ENCODE measurements at regions not wholly inside any gene's neighbourhood (a gene's known extent, or its start where the extent isn't known, plus 50 kb on each side); places are given as distances from the start of the nearest gene placed in this dataset.

DNA sequence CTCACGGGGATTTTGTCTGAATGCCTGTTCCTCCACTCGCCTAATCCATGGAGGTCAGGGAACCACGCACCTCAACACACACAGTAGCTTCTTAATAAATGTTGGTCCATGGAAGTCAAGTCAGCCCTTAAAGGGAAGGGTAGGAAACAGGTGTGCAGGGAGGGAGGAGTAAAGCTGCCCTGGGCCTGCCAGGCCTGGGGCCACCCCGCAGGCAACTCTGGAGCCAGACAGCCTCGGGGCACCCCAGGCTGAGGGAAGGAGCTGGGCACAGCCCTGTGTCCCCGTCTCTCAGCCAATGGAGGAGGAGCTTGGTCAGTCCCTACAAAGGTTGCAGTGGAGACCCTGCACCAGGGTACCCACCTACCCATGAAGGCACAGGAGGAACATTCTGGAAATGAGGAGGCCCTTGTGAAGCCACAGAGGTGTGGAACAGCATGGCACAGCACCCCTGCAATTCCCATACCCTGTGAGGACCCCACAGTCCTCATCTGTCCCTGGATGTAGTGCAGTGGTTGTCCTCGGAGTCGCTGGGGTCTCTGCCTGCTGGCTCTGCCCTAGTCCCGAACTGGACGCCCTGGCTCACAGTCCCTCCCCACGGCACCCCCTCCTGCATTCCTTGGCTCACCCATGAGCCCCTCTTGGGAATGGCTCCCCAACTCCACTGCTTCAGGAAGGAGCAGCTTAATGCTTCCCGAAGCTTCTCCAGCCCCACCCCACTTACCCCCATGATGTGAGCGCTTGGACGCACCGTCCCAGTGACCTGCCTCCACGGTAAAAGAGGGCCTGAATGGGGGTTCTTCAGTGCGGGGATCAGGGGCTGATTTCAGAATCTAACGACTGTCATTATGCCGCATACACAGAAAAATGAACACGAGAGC lies 79.2 kb upstream of the INSIG1 start:
- no peaks in the 10 kb centered on the region for H3K9me3 Mint-ChIP-seq (ENCODE audit: unreplicated experiment)
- peaks cover 11% of the 10 kb centered on the region for H3K27me3 Mint-ChIP-seq (ENCODE audit: insufficient read depth, unreplicated experiment)
- H3K36me3 Mint-ChIP-seq (ENCODE audit: insufficient read depth, unreplicated experiment) = no peaks in the 10 kb centered on the region
- TF ChIP-seq, protein P1, sequence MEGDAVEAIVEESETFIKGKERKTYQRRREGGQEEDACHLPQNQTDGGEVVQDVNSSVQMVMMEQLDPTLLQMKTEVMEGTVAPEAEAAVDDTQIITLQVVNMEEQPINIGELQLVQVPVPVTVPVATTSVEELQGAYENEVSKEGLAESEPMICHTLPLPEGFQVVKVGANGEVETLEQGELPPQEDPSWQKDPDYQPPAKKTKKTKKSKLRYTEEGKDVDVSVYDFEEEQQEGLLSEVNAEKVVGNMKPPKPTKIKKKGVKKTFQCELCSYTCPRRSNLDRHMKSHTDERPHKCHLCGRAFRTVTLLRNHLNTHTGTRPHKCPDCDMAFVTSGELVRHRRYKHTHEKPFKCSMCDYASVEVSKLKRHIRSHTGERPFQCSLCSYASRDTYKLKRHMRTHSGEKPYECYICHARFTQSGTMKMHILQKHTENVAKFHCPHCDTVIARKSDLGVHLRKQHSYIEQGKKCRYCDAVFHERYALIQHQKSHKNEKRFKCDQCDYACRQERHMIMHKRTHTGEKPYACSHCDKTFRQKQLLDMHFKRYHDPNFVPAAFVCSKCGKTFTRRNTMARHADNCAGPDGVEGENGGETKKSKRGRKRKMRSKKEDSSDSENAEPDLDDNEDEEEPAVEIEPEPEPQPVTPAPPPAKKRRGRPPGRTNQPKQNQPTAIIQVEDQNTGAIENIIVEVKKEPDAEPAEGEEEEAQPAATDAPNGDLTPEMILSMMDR (IDR thresholded peaks at IDR 0.05; ENCODE audit: unreplicated experiment) = no peak
- H3K27ac Mint-ChIP-seq (ENCODE audit: low read depth, unreplicated experiment) = no peak overlapping the region
- intact Hi-C loops (cut with micrococcal nuclease) = no loop called here
- H3K4me3 Mint-ChIP-seq (ENCODE audit: unreplicated experiment) = no peak overlapping the region
- ChIA-PET CTCF (interaction anchor here (1.0 kb wide), 1 partner anchor 11 kb away, joined by 4 read pairs; no protein-coding TSS in a partner anchor), POLR2A (interaction anchor here (0.5 to 4.2 kb wide), 3 partner anchors 11 to 1918 kb away, joined by 3 to 12 read pairs (median 3); no protein-coding TSS in a partner anchor)
- peaks cover 5% of the 10 kb centered on the region for H3K4me1 Mint-ChIP-seq (ENCODE audit: insufficient read depth, unreplicated experiment)
- BruUV-seq (replicated peaks) = no TSS peak
- DNase-seq (ENCODE audit: unreplicated experiment) = no peak

DNA sequence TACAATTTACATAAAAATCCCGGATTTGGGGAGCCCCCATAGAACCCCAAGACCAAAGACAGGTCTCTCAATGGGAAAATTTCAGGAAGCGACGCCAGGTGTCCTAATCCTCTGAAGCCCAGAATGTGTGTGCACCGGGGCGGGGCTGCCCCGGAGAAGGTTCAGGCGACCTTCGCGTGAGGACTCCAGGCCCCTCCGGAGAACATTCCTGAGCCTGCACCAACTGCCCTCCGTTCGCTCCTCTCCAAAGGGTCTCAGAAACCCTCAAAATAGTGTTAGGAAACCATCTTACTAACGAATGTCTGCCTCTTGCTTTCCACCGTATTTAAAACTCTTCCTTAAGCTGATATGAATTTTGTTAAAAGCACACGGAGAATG lies 78.5 kb upstream of the INSIG1 start:
- no TSS peak for BruUV-seq (replicated peaks)
- H3K9me3 Mint-ChIP-seq (ENCODE audit: unreplicated experiment) = no peaks in the 10 kb centered on the region
- peaks cover 6% of the 10 kb centered on the region for H3K27me3 Mint-ChIP-seq (ENCODE audit: insufficient read depth, unreplicated experiment)
- ChIA-PET CTCF (interaction anchor here (1.0 kb wide), 1 partner anchor 10 kb away, joined by 4 read pairs; no protein-coding TSS in a partner anchor), POLR2A (interaction anchor here (0.7 to 4.2 kb wide), 3 partner anchors 11 to 273 kb away, joined by 3 to 12 read pairs (median 5); no protein-coding TSS in a partner anchor)
- intact Hi-C loops (cut with micrococcal nuclease) = no loop called here
- no peak overlapping the region for H3K4me3 Mint-ChIP-seq (ENCODE audit: unreplicated experiment)
- H3K36me3 Mint-ChIP-seq (ENCODE audit: insufficient read depth, unreplicated experiment) = no peaks in the 10 kb centered on the region
- TF ChIP-seq, protein P1 (IDR thresholded peaks at IDR 0.05; ENCODE audit: unreplicated experiment) = no peak
- H3K27ac Mint-ChIP-seq (ENCODE audit: low read depth, unreplicated experiment) = no peak overlapping the region
- H3K4me1 Mint-ChIP-seq (ENCODE audit: insufficient read depth, unreplicated experiment) = peaks cover 9% of the 10 kb centered on the region
- DNase-seq (ENCODE audit: unreplicated experiment) = no peak

DNA sequence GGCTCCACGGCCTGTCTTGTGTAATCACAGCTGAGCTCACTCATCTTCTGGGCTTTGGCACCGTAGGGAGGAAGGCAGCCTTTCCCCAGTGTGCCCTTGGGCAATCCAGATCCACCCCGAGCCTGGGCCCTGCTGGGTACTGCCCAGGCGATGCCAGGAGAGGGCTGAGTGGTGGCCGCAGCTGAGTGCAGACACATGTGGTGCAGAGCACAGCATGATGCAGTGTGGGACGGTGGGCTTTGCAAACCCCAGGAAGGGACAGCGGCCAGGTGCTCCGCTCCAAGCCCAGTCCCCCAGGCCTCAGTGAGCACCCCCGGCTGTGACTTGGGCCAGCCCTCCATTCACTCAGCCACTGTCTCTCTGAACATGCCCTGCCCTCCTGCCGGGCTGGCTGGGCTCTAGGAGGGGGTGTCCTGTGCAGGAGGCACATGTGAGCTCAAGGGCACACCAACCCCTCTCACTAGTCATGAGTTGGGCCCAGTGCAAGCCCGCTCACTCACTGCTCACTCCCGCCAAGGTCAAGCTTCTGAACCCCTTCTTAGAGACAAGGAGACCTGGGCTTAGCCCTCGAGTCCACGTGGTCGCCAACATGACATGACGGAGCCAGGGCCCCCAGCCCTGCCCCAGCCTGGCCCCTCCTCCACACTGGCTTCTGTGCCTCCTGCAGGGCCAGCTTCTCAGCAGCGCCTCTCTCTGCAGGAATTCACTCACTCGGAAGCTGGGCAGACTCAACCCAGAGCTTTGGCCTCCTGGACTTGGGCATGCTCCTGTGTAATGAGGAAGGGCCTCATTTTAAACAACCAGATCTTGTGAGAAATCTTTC lies 77.5 kb upstream of the INSIG1 start:
- intact Hi-C loops (cut with micrococcal nuclease) = no loop called here
- H3K9me3 Mint-ChIP-seq (ENCODE audit: unreplicated experiment) = no peaks in the 10 kb centered on the region
- H3K4me1 Mint-ChIP-seq (ENCODE audit: insufficient read depth, unreplicated experiment) = peaks cover 15% of the 10 kb centered on the region
- ChIA-PET CTCF (interaction anchor here (0.7 to 1.1 kb wide), 3 partner anchors 30 to 104 kb away, joined by 3 read pairs; no protein-coding TSS in a partner anchor), POLR2A (interaction anchor here (1.1 to 4.2 kb wide), 2 partner anchors 10 to 54 kb away, joined by 5 to 12 read pairs; no protein-coding TSS in a partner anchor)
- DNase-seq (ENCODE audit: unreplicated experiment) = peak; percentile 69
- no peak overlapping the region for H3K4me3 Mint-ChIP-seq (ENCODE audit: unreplicated experiment)
- BruUV-seq (replicated peaks) = no TSS peak
- H3K27me3 Mint-ChIP-seq (ENCODE audit: insufficient read depth, unreplicated experiment) = no peaks in the 10 kb centered on the region
- no peak overlapping the region for H3K27ac Mint-ChIP-seq (ENCODE audit: low read depth, unreplicated experiment)
- TF ChIP-seq, protein P1 (IDR thresholded peaks at IDR 0.05; ENCODE audit: unreplicated experiment) = no peak
- no peaks in the 10 kb centered on the region for H3K36me3 Mint-ChIP-seq (ENCODE audit: insufficient read depth, unreplicated experiment)

DNA sequence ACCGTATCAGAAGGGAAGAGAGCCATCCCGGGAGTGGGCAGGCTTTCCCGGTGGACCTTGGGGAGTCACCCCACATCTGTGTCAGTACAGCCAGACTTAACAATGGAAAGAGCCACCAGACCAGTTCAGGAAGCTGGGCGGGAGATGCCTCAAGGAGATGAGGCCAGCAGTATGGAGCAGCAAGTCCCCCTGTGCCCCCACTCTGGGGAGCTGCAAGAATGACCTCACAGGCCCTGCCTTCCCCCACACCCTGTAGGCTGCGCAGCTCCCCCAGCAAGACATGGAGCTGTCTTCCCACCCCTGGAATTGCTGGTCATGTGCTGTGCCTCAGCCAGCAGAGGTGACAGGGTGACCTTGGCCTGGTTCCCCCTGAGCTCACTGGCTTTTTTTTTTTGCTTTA lies 76.8 kb upstream of the INSIG1 start:
- CTCF ChIA-PET = interaction anchor here (0.8 to 1.1 kb wide), 3 partner anchors 13 to 36 kb away, joined by 3 read pairs; no protein-coding TSS in a partner anchor

More for the DNA sequence above, 76.8 kb upstream of the INSIG1 start:
- TF ChIP-seq, protein P1 (IDR thresholded peaks at IDR 0.05; ENCODE audit: unreplicated experiment) = no peak
- H3K4me3 Mint-ChIP-seq (ENCODE audit: unreplicated experiment) = no peak overlapping the region
- intact Hi-C loops (cut with micrococcal nuclease) = no loop called here
- POLR2A ChIA-PET = interaction anchor here (4.2 kb wide), 1 partner anchor 9 kb away, joined by 12 read pairs; no protein-coding TSS in a partner anchor
- DNase-seq (ENCODE audit: unreplicated experiment) = no peak
- peaks cover 15% of the 10 kb centered on the region for H3K4me1 Mint-ChIP-seq (ENCODE audit: insufficient read depth, unreplicated experiment)
- H3K9me3 Mint-ChIP-seq (ENCODE audit: unreplicated experiment) = no peaks in the 10 kb centered on the region
- H3K27me3 Mint-ChIP-seq (ENCODE audit: insufficient read depth, unreplicated experiment) = no peaks in the 10 kb centered on the region
- H3K36me3 Mint-ChIP-seq (ENCODE audit: insufficient read depth, unreplicated experiment) = no peaks in the 10 kb centered on the region
- BruUV-seq (replicated peaks) = no TSS peak
- H3K27ac Mint-ChIP-seq (ENCODE audit: low read depth, unreplicated experiment) = no peak overlapping the region
